ENCODE measurements at regions not wholly inside any gene's neighbourhood (a gene's known extent, or its start where the extent isn't known, plus 50 kb on each side); places are given as distances from the start of the nearest gene placed in this dataset.

DNA sequence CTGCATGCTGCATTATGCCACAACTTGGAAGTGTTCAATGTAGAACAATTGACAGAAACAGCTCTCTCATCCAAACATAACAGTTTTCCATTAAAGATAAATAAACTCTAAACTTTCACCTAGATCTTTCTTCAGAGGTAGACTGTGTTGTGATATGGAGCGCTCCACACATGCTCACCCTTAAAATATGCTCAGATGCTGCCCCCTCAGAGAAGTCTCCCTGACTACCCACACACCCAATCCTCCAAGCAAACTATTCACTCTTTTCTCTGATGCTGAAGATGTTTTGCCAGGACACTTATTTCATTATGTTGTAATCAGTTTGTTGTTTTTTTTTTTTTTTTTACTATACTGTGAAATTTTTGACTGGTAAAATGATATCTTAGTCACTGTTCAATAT lies 206.6 kb upstream of the RASA1 start:
- TF ChIP-seq, protein P1, sequence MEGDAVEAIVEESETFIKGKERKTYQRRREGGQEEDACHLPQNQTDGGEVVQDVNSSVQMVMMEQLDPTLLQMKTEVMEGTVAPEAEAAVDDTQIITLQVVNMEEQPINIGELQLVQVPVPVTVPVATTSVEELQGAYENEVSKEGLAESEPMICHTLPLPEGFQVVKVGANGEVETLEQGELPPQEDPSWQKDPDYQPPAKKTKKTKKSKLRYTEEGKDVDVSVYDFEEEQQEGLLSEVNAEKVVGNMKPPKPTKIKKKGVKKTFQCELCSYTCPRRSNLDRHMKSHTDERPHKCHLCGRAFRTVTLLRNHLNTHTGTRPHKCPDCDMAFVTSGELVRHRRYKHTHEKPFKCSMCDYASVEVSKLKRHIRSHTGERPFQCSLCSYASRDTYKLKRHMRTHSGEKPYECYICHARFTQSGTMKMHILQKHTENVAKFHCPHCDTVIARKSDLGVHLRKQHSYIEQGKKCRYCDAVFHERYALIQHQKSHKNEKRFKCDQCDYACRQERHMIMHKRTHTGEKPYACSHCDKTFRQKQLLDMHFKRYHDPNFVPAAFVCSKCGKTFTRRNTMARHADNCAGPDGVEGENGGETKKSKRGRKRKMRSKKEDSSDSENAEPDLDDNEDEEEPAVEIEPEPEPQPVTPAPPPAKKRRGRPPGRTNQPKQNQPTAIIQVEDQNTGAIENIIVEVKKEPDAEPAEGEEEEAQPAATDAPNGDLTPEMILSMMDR (conservative IDR thresholded peaks at IDR 0.05; ENCODE audit: low read depth, low read length), result no peak
- TF ChIP-seq RFX5 (IDR thresholded peaks at IDR 0.05; ENCODE audit: low read depth, low read length), result no peak
- no peak for TF ChIP-seq POLR2A (IDR thresholded peaks at IDR 0.05; ENCODE audit: low read depth, low read length)
- TF ChIP-seq RAD21 (IDR thresholded peaks at IDR 0.05; ENCODE audit: low read length), result no peak
- no peak for TF ChIP-seq BHLHE40 (IDR thresholded peaks at IDR 0.05; ENCODE audit: low read depth, low read length)
- no peak for TF ChIP-seq CEBPB (IDR thresholded peaks at IDR 0.05; ENCODE audit: low read depth, low read length)
- no peak for TF ChIP-seq FOS (IDR thresholded peaks at IDR 0.05; ENCODE audit: low read depth, low read length)
- TF ChIP-seq NFE2L2 (IDR thresholded peaks at IDR 0.05; ENCODE audit: low read depth, low read length), result no peak
- TF ChIP-seq, protein P2, sequence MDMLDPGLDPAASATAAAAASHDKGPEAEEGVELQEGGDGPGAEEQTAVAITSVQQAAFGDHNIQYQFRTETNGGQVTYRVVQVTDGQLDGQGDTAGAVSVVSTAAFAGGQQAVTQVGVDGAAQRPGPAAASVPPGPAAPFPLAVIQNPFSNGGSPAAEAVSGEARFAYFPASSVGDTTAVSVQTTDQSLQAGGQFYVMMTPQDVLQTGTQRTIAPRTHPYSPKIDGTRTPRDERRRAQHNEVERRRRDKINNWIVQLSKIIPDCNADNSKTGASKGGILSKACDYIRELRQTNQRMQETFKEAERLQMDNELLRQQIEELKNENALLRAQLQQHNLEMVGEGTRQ (IDR thresholded peaks at IDR 0.05; ENCODE audit: low read depth, low read length), result no peak
- TF ChIP-seq, protein P3, sequence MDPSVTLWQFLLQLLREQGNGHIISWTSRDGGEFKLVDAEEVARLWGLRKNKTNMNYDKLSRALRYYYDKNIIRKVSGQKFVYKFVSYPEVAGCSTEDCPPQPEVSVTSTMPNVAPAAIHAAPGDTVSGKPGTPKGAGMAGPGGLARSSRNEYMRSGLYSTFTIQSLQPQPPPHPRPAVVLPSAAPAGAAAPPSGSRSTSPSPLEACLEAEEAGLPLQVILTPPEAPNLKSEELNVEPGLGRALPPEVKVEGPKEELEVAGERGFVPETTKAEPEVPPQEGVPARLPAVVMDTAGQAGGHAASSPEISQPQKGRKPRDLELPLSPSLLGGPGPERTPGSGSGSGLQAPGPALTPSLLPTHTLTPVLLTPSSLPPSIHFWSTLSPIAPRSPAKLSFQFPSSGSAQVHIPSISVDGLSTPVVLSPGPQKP (IDR thresholded peaks at IDR 0.05; ENCODE audit: borderline replicate concordance, low read depth, low read length), result no peak
- no peak for TF ChIP-seq RCOR1 (IDR thresholded peaks at IDR 0.05; ENCODE audit: insufficient replicate concordance, low read length)
- TF ChIP-seq CHD1 (IDR thresholded peaks at IDR 0.05; ENCODE audit: low read depth, low read length), result no peak
- no peak for TF ChIP-seq SMC3 (IDR thresholded peaks at IDR 0.05; ENCODE audit: low read depth, low read length)
